H9 (cell line): ENCODE measurements at regions not wholly inside any gene's neighbourhood (a gene's known extent, or its start where the extent isn't known, plus 50 kb on each side); places are given as distances from the start of the nearest gene placed in this dataset.
"Not testable (repeated sequence)": the region's sequence is repeated elsewhere in the genome, so short reads cannot be mapped to it uniquely, and the experiment has no call there.

ENCODE experiments used
- DNase-seq: peaks from one replicate; pipeline ENCODE4 v3.0.0-alpha.2; 2017
- H2AFZ ChIP-seq: one replicate; pipeline ENCODE4 v1.6.1; 2013; ENCODE audit warnings: mild to moderate bottlenecking, low read length, control low read depth, moderate library complexity
- H2AK5ac ChIP-seq: 2 replicates; pipeline ENCODE4 v1.6.1; 2013; ENCODE audit warnings: low read length, control low read depth, mixed read lengths; ENCODE audit not compliant: insufficient read length
- H2BK120ac ChIP-seq: one replicate; pipeline ENCODE4 v1.6.1; 2013; ENCODE audit warnings: low read depth, mild to moderate bottlenecking, low read length, control low read depth, inconsistent platforms; ENCODE audit not compliant: poor library complexity, severe bottlenecking
- H2BK12ac ChIP-seq: 2 replicates; pipeline ENCODE4 v1.6.1; 2013; ENCODE audit warnings: low read length, control low read depth, mixed read lengths, low read depth; ENCODE audit not compliant: insufficient read length
- H2BK15ac ChIP-seq: 2 replicates; pipeline ENCODE4 v1.6.1; 2013; ENCODE audit warnings: low read depth, low read length, control low read depth
- H2BK20ac ChIP-seq: one replicate; pipeline ENCODE4 v1.6.1; 2013; ENCODE audit warnings: low read depth, mild to moderate bottlenecking, low read length, control low read depth, inconsistent platforms; ENCODE audit not compliant: poor library complexity, severe bottlenecking
- H2BK5ac ChIP-seq: 2 replicates; pipeline ENCODE4 v1.6.1; 2013; ENCODE audit warnings: low read length, control low read depth, mixed read lengths; ENCODE audit not compliant: insufficient read length
- H3K14ac ChIP-seq: 2 replicates; pipeline ENCODE4 v1.6.1; 2013; ENCODE audit warnings: low read length, control low read depth; ENCODE audit not compliant: insufficient read depth
- H3K18ac ChIP-seq: 2 replicates; pipeline ENCODE4 v1.6.1; 2013; ENCODE audit warnings: low read depth, mild to moderate bottlenecking, mixed read lengths, low read length, control low read depth; ENCODE audit not compliant: insufficient read length
- H3K23ac ChIP-seq: 2 replicates; pipeline ENCODE4 v1.6.1; 2013; ENCODE audit warnings: low read length, control low read depth, mixed read lengths, low read depth; ENCODE audit not compliant: insufficient read length
- H3K23me2 ChIP-seq: 2 replicates; pipeline ENCODE4 v1.6.1; 2013; ENCODE audit warnings: low read depth, mild to moderate bottlenecking, mixed read lengths, low read length, control low read depth; ENCODE audit not compliant: insufficient read length, poor library complexity, severe bottlenecking
- H3K27ac ChIP-seq: 2 replicates; pipeline ENCODE4 v1.5.1; 2013; ENCODE audit warnings: low read length, control low read depth, mixed read lengths, low read depth; ENCODE audit not compliant: insufficient read length
- H3K27me3 ChIP-seq: 2 replicates; pipeline ENCODE4 v1.6.1; 2013; ENCODE audit warnings: low read length, control low read depth, inconsistent platforms; ENCODE audit not compliant: insufficient read depth
- H3K4ac ChIP-seq: 2 replicates; pipeline ENCODE4 v1.6.1; 2013; ENCODE audit warnings: low read depth, mild to moderate bottlenecking, control low read depth, inconsistent platforms, low read length, moderate library complexity
- H3K4me1 ChIP-seq: 2 replicates; pipeline ENCODE4 v1.6.1; 2013; ENCODE audit warnings: low read length, control low read depth, inconsistent platforms; ENCODE audit not compliant: insufficient read depth
- H3K4me2 ChIP-seq: 2 replicates; pipeline ENCODE4 v1.6.1; 2013; ENCODE audit warnings: low read length, control low read depth, mixed read lengths; ENCODE audit not compliant: insufficient read length, insufficient read depth
- H3K56ac ChIP-seq: 2 replicates; pipeline ENCODE4 v1.6.1; 2013; ENCODE audit warnings: low read depth, mild to moderate bottlenecking, mixed read lengths, low read length, control low read depth; ENCODE audit not compliant: insufficient read length
- H3K79me1 ChIP-seq: 2 replicates; pipeline ENCODE4 v1.6.1; 2013; ENCODE audit warnings: low read depth, mild to moderate bottlenecking, moderate library complexity, low read length, control low read depth, inconsistent platforms; ENCODE audit not compliant: insufficient read depth, poor library complexity, severe bottlenecking
- H3K79me2 ChIP-seq: 2 replicates; pipeline ENCODE4 v1.6.1; 2013; ENCODE audit warnings: low read length, control low read depth, inconsistent platforms; ENCODE audit not compliant: insufficient read depth
- H3K9ac ChIP-seq: 2 replicates; pipeline ENCODE4 v1.6.1; 2013; ENCODE audit warnings: low read length, control low read depth, mixed read lengths; ENCODE audit not compliant: insufficient read length; ENCODE audit errors: extremely low read depth
- H3K9me3 ChIP-seq: one replicate; pipeline ENCODE4 v1.6.1; 2013; ENCODE audit warnings: low read depth, low read length, inconsistent platforms; ENCODE audit not compliant: control insufficient read depth
- H3T11ph ChIP-seq: one replicate; pipeline ENCODE4 v1.6.1; 2013; ENCODE audit warnings: mild to moderate bottlenecking, low read length, control low read depth, inconsistent platforms
- H4K20me1 ChIP-seq: one replicate; pipeline ENCODE4 v1.6.1; 2013; ENCODE audit not compliant: control insufficient read depth, insufficient read length, insufficient read depth
- H4K5ac ChIP-seq: 2 replicates; pipeline ENCODE4 v1.6.1; 2013; ENCODE audit warnings: low read depth, mild to moderate bottlenecking, mixed read lengths, low read length, control low read depth; ENCODE audit not compliant: insufficient read length
- H4K8ac ChIP-seq: replicated peaks from 2 replicates; pipeline ENCODE4 v1.6.1; 2013; ENCODE audit warnings: low read length, control low read depth, mixed read lengths, low read depth; ENCODE audit not compliant: insufficient read length
- H4K91ac ChIP-seq: 2 replicates; pipeline ENCODE4 v1.6.1; 2013; ENCODE audit warnings: low read depth, mild to moderate bottlenecking, moderate library complexity, mixed read lengths, low read length, control low read depth; ENCODE audit not compliant: insufficient read length
- H3K27ac Mint-ChIP-seq, 3 experiments: 2 replicates in 2 of 3; 3 replicates in 1 of 3; pipeline ENCODE4 v1.8.0; 2020 to 2021; ENCODE audit warnings: mixed read lengths in 3 of 3, mild to moderate bottlenecking in 1 of 3, moderate library complexity in 1 of 3
- H3K27me3 Mint-ChIP-seq: 2 replicates; pipeline ENCODE4 v1.8.0; 2021; ENCODE audit warnings: low read depth, mild to moderate bottlenecking, moderate library complexity, mixed read lengths
- H3K36me3 Mint-ChIP-seq, 3 experiments: 2 replicates in 2 of 3; 3 replicates in 1 of 3; pipeline ENCODE4 v1.8.0; 2020 to 2021; ENCODE audit warnings: low read depth in 3 of 3, mixed read lengths in 3 of 3; ENCODE audit not compliant: insufficient read depth in 1 of 3
- H3K4me1 Mint-ChIP-seq, 2 experiments: 2 replicates each; pipeline ENCODE4 v1.8.0; 2020; ENCODE audit warnings: mixed read lengths in 2 of 2
- H3K4me3 Mint-ChIP-seq, 2 experiments: 2 replicates in 1 of 2; 3 replicates in 1 of 2; pipeline ENCODE4 v1.8.0; 2020 to 2021; ENCODE audit warnings: mild to moderate bottlenecking in 2 of 2, mixed read lengths in 2 of 2, moderate library complexity in 1 of 2
- H3K9me3 Mint-ChIP-seq, 2 experiments: 2 replicates in 1 of 2; 3 replicates in 1 of 2; pipeline ENCODE4 v1.8.0; 2020; ENCODE audit warnings: mild to moderate bottlenecking in 2 of 2, mixed read lengths in 2 of 2, moderate library complexity in 1 of 2
- CTCF ChIP-seq: fragments of 200-600 bp; sonication (generic); conservative IDR thresholded peaks from 3 replicates; pipeline ENCODE4 v1.8.0; 2021; ENCODE audit warnings: antibody characterized with exemption, mild to moderate bottlenecking
- WGBS: extraction: QIAGEN DNeasy Blood & Tissue Kit; methylation state at CpG from one replicate; pipeline ENCODE4 v1.1.7; 2013; ENCODE audit warnings: missing lambda C conversion rate, low lambda C conversion rate, mixed read lengths; ENCODE audit not compliant: insufficient read length; ENCODE audit errors: extremely low coverage; 5-methylcytosine and 5-hydroxymethylcytosine counted together

GRCh38 chr3:159390656-159391212 is 588.9 kb downstream of the MFSD1 start:
- Histone ChIP-seq H3K79me1 (no peaks in the 10 kb centered on the region), H2BK120ac (no peak overlapping the region), H3K27me3 (no peaks in the 10 kb centered on the region), H4K8ac (no peak overlapping the region), H3K18ac (no peak overlapping the region), H3K23ac (no peak overlapping the region), H2BK20ac (no peak overlapping the region), H3K23me2 (no peaks in the 10 kb centered on the region), H3K14ac (no peak overlapping the region), H4K91ac (no peak overlapping the region), H3K9me3 (no peaks in the 10 kb centered on the region), H3K9ac (no peak overlapping the region), H2BK15ac (no peak overlapping the region), H3K4me2 (no peak overlapping the region), H2AK5ac (no peak overlapping the region), H4K20me1 (no peaks in the 10 kb centered on the region), H4K5ac (no peak overlapping the region), H2BK5ac (no peak overlapping the region), H3T11ph (no peak overlapping the region), H3K4me1 (no peaks in the 10 kb centered on the region), H3K56ac (no peak overlapping the region), H2AFZ (no peak overlapping the region), H3K79me2 (no peaks in the 10 kb centered on the region), H3K27ac (no peak overlapping the region), H2BK12ac (no peak overlapping the region), H3K4ac (no peak overlapping the region)
- Mint-ChIP-seq H3K4me1 (no peaks in the 10 kb centered on the region), H3K36me3 (no peaks in the 10 kb centered on the region; a peak in 1 of 7 replicates), H3K27me3 (peaks cover 1% of the 10 kb centered on the region), H3K27ac (no peak overlapping the region), H3K4me3 (no peak overlapping the region), H3K9me3 (peaks cover 7 to 10% of the 10 kb centered on the region in 2 experiments; a peak in 4 of 5 replicates)
- TF ChIP-seq CTCF: no peak
- no peak for DNase-seq
- WGBS: no CpG with 5 or more reads among the region's 1 CpG

- H3K27me3 Mint-ChIP-seq, H3K4me3 Mint-ChIP-seq, H3K56ac ChIP-seq, H2AK5ac ChIP-seq, H2BK20ac ChIP-seq, H3K9ac ChIP-seq, H3K79me1 ChIP-seq, H2BK120ac ChIP-seq, H3K4me1 Mint-ChIP-seq, H4K20me1 ChIP-seq, H3K27me3 ChIP-seq, H3K4me1 ChIP-seq, H3T11ph ChIP-seq, DNase-seq, H3K14ac ChIP-seq, H2BK12ac ChIP-seq, H3K27ac Mint-ChIP-seq, H3K23ac ChIP-seq, H3K4me2 ChIP-seq, H3K4ac ChIP-seq, H3K18ac ChIP-seq, H4K8ac ChIP-seq, H4K5ac ChIP-seq, H3K27ac ChIP-seq, H2AFZ ChIP-seq, H3K23me2 ChIP-seq, H3K9me3 ChIP-seq, H4K91ac ChIP-seq, H2BK5ac ChIP-seq, H3K79me2 ChIP-seq, H2BK15ac ChIP-seq: not testable (repeated sequence)
- WGBS: no CpG with 5 or more reads among the region's 7 CpGs
- Mint-ChIP-seq H3K9me3 (peaks cover 17 to 20% of the 10 kb centered on the region in 2 experiments), H3K36me3 (peaks cover 8 to 16% (median 11%) of the 10 kb centered on the region in 3 experiments)
Observed at GRCh38 chr3:159397683-159398082, 591.0 kb upstream of the IL12A start.
